Fibroblast of villous mesenchyme (primary cell): ENCODE measurements at regions not wholly inside any gene's neighbourhood (a gene's known extent, or its start where the extent isn't known, plus 50 kb on each side); places are given as distances from the start of the nearest gene placed in this dataset.
A peak's percentile ranks its signal among the peaks of the same experiment; 100 is the strongest.

Experiments
- DNase-seq: peaks from one replicate; pipeline ENCODE4 v3.0.0-alpha.2; 2010; ENCODE audit warnings: low read depth
- H3K4me3 ChIP-seq: 2 replicates; pipeline ENCODE4 v1.5.1; 2011; ENCODE audit warnings: low read depth, mild to moderate bottlenecking, low read length
- CTCF ChIP-seq: IDR thresholded peaks from 2 replicates; pipeline ENCODE4 v1.5.1; 2012; ENCODE audit warnings: low read depth, mild to moderate bottlenecking, low read length; ENCODE audit not compliant: insufficient read depth

DNA sequence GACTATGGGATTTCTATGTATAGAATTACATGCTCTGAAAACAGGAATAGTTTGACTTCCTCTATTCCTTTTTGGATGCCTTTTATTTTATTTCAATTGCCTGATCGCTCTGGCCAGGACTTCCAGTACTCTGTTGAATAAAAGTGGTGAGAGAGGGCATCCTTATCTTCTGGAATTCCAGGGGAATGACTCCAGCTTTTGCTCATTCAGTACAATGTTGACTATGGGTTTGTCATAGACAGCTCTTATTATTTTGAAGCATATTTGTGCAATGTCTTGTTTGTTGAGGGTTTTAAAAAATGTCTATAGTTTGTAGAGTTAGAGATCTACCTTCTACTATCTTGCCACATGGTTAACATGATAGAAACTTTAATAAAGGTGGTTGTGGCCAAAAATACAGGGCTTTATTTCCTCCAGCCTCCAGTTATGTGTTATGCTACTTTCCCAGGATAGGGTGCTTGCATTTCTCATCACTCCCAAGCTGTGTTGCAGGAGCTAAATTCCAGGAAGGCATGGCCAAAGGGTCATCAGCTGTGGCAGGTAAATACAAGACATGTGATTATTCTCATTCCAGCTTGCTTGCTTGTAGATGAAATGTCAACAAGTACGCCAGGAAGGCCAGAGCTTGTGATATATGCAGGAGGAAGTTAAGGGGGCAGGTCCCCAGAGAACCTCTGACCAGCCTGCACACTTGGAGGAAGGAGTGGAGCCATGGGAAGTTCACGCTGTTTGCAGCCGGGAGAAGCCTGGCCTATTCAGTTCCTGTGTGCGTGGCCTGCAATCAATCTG, 142.4 kb upstream of the CPXCR1 start:
- no peak overlapping the region for H3K4me3 ChIP-seq
- no peak for TF ChIP-seq CTCF
- DNase-seq = no peak

DNA sequence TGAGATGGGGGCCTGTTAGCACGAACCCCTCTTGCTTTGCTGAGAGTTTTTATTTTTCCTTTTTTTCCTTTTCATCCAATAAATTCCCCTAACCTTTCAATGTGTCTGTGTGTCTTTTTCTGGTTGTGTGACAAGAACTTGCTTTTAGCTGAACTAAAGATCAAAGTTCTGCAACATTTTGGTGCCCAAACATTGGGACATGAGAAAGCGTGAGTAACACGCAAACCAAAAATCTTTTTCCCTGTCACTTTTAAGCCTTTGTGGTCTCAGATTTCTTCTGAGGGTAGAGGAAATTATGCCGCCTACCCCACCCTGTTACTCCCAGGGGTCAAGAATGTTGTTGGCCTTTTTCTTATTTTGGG, 141.8 kb upstream of the CPXCR1 start:
- no peak for DNase-seq
- H3K4me3 ChIP-seq = no peak overlapping the region
- no peak for TF ChIP-seq CTCF

GRCh38 chrX:88612870-88613329, 134.1 kb upstream of the CPXCR1 start:
- TF ChIP-seq CTCF = no peak
- no peak overlapping the region for H3K4me3 ChIP-seq
- no peak for DNase-seq

DNA sequence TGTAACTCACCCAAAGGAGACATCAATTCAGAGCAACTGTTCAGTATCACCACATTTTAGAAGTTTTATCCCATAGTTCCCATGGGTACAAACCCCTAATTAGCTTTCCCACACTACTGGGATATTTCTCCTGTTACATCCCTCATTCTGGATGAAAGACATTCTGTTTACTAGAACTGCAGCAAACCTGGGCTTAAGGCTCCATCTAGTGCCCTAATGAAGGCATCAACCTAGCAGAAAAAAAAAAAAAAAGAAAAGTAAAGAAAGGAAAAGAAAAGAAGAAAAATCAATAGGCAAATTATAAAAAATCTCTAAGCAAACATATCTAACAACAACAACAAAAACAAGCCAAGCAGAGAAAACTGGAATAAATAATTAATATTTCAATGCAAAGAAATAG, 133.7 kb upstream of the CPXCR1 start:
- DNase-seq = peak; percentile 0
- H3K4me3 ChIP-seq = no peak overlapping the region
- no peak for TF ChIP-seq CTCF

DNA sequence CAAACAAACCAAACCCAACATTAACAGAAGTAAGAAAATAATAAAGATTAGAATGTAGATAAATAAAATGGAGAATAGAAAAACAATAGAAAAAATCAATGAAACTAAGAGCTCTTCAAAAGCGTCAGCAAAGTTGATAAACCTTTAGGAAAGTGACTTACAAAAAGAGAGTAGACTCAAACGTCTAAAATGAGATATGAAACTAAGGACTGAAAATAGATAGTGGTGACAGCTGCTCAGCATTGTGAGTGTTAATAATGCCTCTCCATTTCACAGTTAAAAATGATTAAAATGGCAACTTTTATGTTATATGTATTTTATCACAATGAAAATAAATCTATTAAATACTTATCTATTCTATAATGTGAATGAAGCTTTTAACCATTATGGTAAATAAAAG, 125.7 kb upstream of the CPXCR1 start:
- TF ChIP-seq CTCF = no peak
- no peak for DNase-seq
- no peak overlapping the region for H3K4me3 ChIP-seq

GRCh38 chrX:88655460-88655859, 91.6 kb upstream of the CPXCR1 start:
- H3K4me3 ChIP-seq = no peak overlapping the region
- no peak for TF ChIP-seq CTCF
- DNase-seq = no peak

GRCh38 chrX:88660836-88661235, 86.2 kb upstream of the CPXCR1 start:
- H3K4me3 ChIP-seq = no peak overlapping the region
- TF ChIP-seq CTCF = no peak
- DNase-seq = no peak
